ENCODE measurements at regions not wholly inside any gene's neighbourhood (a gene's known extent, or its start where the extent isn't known, plus 50 kb on each side); places are given as distances from the start of the nearest gene placed in this dataset.
A peak's percentile ranks its signal among the peaks of the same experiment; 100 is the strongest.

- no peak overlapping the region for H3K4me3 Mint-ChIP-seq
- H3K36me3 Mint-ChIP-seq = no peaks in the 10 kb centered on the region
- TF ChIP-seq, protein P1, sequence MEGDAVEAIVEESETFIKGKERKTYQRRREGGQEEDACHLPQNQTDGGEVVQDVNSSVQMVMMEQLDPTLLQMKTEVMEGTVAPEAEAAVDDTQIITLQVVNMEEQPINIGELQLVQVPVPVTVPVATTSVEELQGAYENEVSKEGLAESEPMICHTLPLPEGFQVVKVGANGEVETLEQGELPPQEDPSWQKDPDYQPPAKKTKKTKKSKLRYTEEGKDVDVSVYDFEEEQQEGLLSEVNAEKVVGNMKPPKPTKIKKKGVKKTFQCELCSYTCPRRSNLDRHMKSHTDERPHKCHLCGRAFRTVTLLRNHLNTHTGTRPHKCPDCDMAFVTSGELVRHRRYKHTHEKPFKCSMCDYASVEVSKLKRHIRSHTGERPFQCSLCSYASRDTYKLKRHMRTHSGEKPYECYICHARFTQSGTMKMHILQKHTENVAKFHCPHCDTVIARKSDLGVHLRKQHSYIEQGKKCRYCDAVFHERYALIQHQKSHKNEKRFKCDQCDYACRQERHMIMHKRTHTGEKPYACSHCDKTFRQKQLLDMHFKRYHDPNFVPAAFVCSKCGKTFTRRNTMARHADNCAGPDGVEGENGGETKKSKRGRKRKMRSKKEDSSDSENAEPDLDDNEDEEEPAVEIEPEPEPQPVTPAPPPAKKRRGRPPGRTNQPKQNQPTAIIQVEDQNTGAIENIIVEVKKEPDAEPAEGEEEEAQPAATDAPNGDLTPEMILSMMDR (IDR thresholded peaks at IDR 0.05; ENCODE audit: unreplicated experiment) = no peak
- no peak overlapping the region for H3K27ac Mint-ChIP-seq
- no peak for DNase-seq (ENCODE audit: low spot score in 2 of 2, unreplicated experiment in 2 of 2)
- H3K27me3 Mint-ChIP-seq (ENCODE audit: low read depth) = peaks cover 3% of the 10 kb centered on the region
- H3K9me3 Mint-ChIP-seq = peaks cover 13% of the 10 kb centered on the region
- peaks cover 2% of the 10 kb centered on the region for H3K4me1 Mint-ChIP-seq
Observed at GRCh38 chr13:29934531-29935308, 84.3 kb upstream of the UBL3 start.

DNA sequence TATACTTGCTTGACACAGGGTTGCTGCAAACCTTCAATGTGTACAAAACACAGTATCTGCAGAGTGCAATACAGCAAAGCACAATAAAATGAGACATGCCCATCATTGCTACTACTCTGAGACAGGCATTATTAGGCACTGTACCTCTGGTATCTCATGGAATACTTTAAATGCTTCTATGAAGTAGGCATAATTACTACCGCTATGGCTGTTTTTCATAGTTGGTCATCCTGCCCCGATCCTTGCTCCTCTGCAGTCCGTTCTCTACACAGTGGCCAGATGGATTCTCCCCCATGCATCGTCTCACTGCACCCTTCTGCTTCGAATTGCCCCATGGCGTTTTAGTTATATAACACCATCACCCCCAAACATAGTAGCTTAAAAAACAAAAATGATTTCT is 83.0 kb upstream of the UBL3 start:
- no peak overlapping the region for H3K4me3 Mint-ChIP-seq
- no peak for DNase-seq (ENCODE audit: low spot score in 2 of 2, unreplicated experiment in 2 of 2)
- peaks cover 5% of the 10 kb centered on the region for H3K4me1 Mint-ChIP-seq
- H3K27me3 Mint-ChIP-seq (ENCODE audit: low read depth) = peaks cover 3% of the 10 kb centered on the region
- TF ChIP-seq, protein P1 (IDR thresholded peaks at IDR 0.05; ENCODE audit: unreplicated experiment) = no peak
- H3K36me3 Mint-ChIP-seq = no peaks in the 10 kb centered on the region
- no peak overlapping the region for H3K27ac Mint-ChIP-seq
- H3K9me3 Mint-ChIP-seq = peaks cover 13% of the 10 kb centered on the region

DNA sequence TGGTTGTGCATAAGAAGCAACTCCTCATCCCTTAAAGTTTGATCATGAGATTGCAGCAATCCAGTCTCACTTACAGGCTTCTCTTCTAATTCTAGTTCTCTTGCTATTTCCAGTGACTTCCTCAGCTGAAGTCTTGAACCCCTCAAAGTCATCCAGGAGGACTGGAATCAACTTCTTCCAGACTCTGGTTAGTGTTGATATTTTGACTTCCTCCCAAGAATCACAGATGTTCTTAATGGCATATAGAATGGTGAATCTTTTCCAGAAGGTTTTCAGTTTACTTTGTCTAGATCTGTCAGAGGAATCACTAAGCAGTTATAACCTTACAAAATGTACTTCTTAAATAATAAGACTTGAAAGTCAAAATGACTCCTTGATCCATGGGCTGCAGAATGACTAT is 81.3 kb upstream of the UBL3 start:
- Mint-ChIP-seq H3K27me3 (ENCODE audit: low read depth) (peaks cover 3% of the 10 kb centered on the region), H3K27ac (no peak overlapping the region), H3K4me3 (no peak overlapping the region), H3K4me1 (peaks cover 5% of the 10 kb centered on the region), H3K36me3 (no peaks in the 10 kb centered on the region), H3K9me3 (peaks cover 13% of the 10 kb centered on the region)
- DNase-seq (ENCODE audit: low spot score in 2 of 2, unreplicated experiment in 2 of 2) = no peak
- TF ChIP-seq, protein P1 (IDR thresholded peaks at IDR 0.05; ENCODE audit: unreplicated experiment) = no peak

DNA sequence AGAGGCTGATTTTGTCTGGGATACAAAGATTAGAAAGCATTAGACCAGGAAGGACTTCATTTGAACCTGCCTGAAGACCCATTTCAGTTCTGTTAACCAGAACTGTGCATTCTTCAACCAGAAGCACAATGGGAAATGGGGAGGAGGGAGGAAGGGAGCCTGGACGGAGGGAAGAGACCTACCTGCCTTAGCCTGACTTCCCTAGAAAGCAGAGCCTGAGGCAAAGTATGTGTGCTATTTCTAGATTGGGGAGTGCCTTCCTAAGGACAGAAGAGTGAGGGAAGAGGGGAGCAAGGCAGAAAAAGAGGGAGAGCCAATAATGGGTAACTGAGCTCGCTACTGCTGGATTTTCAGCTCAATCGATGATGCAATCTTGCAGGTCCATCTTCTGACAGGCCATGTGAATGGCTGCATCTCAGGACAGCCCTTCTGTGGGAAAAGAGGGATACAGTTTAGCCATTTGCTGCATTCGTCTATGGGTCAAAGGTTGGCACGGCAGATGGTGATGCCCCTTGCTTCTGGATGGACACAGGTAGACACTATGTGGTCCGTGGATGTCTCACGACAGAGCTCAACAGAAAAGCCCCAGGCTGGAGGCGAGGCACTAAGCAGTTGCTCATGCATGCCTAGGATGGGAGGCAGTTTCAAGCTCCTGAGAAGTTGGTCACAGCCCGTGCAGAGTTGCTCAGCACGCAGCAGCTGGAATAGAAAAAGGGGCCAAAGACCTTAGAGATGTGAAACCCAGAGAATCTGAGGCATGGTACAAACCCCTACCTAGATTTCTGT is 78.8 kb upstream of the UBL3 start:
- Mint-ChIP-seq H3K27ac (no peak overlapping the region), H3K27me3 (ENCODE audit: low read depth) (no peaks in the 10 kb centered on the region)
- TF ChIP-seq, protein P1 (IDR thresholded peaks at IDR 0.05; ENCODE audit: unreplicated experiment) = no peak

GRCh38 chr13:29926098-29926476 is 75.7 kb upstream of the UBL3 start:
- no peak overlapping the region for H3K4me3 Mint-ChIP-seq
- DNase-seq (ENCODE audit: low spot score in 2 of 2, unreplicated experiment in 2 of 2) = no peak
- TF ChIP-seq, protein P1 (IDR thresholded peaks at IDR 0.05; ENCODE audit: unreplicated experiment) = no peak
- H3K4me1 Mint-ChIP-seq = peaks cover 49% of the 10 kb centered on the region
- no peaks in the 10 kb centered on the region for H3K27me3 Mint-ChIP-seq (ENCODE audit: low read depth)
- H3K9me3 Mint-ChIP-seq = no peaks in the 10 kb centered on the region
- H3K27ac Mint-ChIP-seq = peak overlapping the region; percentile 97
- H3K36me3 Mint-ChIP-seq = no peaks in the 10 kb centered on the region

More for the DNA sequence above, 78.8 kb upstream of the UBL3 start:
- H3K4me1 Mint-ChIP-seq = peaks cover 25% of the 10 kb centered on the region
- H3K4me3 Mint-ChIP-seq = no peak overlapping the region
- H3K36me3 Mint-ChIP-seq = no peaks in the 10 kb centered on the region
- no peak for DNase-seq (ENCODE audit: low spot score in 2 of 2, unreplicated experiment in 2 of 2)
- peaks cover 13% of the 10 kb centered on the region for H3K9me3 Mint-ChIP-seq
